BJ (cell line): ENCODE measurements at regions not wholly inside any gene's neighbourhood (a gene's known extent, or its start where the extent isn't known, plus 50 kb on each side); places are given as distances from the start of the nearest gene placed in this dataset.

ENCODE experiments used
- CTCF ChIA-PET: fragments of 350-600 bp; formaldehyde crosslinking; extraction: SDS; loops from one replicate; lab custom pipeline; 2021; ENCODE audit warnings: antibody characterized with exemption, inconsistent platforms; lab: Yijun Ruan, JAX
- POLR2A ChIA-PET: fragments of 300-600 bp; sonication (Branson Sonifier 250); formaldehyde crosslinking; extraction: SDS; loops from one replicate; lab custom pipeline; 2021; ENCODE audit warnings: antibody characterized with exemption; lab: Charles Lee
- DNase-seq: peaks from one replicate; pipeline ENCODE4 v3.0.0-alpha.2; 2011; ENCODE audit warnings: low read depth
- H3K27me3 ChIP-seq: 2 replicates; pipeline ENCODE4 v1.6.0; 2011; ENCODE audit warnings: low read length; ENCODE audit not compliant: control insufficient read depth, insufficient read depth
- H3K36me3 ChIP-seq: 2 replicates; pipeline ENCODE4 v1.5.1; 2011; ENCODE audit warnings: low read length; ENCODE audit not compliant: control insufficient read depth, insufficient read depth
- H3K4me3 ChIP-seq: 2 replicates; pipeline ENCODE4 v1.5.1; 2011; ENCODE audit warnings: low read depth, mild to moderate bottlenecking, control low read depth, low read length
- CTCF ChIP-seq: IDR thresholded peaks from 2 replicates; pipeline ENCODE4 v1.5.1; 2011; ENCODE audit warnings: low read depth, mild to moderate bottlenecking, control low read depth, inconsistent platforms, low read length, moderate library complexity; ENCODE audit not compliant: insufficient read depth

GRCh38 chr10:124220971-124221355 is 127.6 kb upstream of the CHST15 start:
- CTCF ChIA-PET: interaction anchor here (1.6 kb wide), 1 partner anchor 11 kb away, joined by 3 read pairs; no protein-coding TSS in a partner anchor
- H3K27me3 ChIP-seq: no peaks in the 10 kb centered on the region
- H3K36me3 ChIP-seq: no peaks in the 10 kb centered on the region
- TF ChIP-seq CTCF: no peak
- no peak overlapping the region for H3K4me3 ChIP-seq
- POLR2A ChIA-PET: no interaction called here
- DNase-seq: no peak

GRCh38 chr10:124220547-124220946 is 127.1 kb upstream of the CHST15 start:
- H3K27me3 ChIP-seq: no peaks in the 10 kb centered on the region
- no peak overlapping the region for H3K4me3 ChIP-seq
- DNase-seq: no peak
- ChIA-PET POLR2A (no interaction called here), CTCF (interaction anchor here (1.6 kb wide), 1 partner anchor 11 kb away, joined by 3 read pairs; no protein-coding TSS in a partner anchor)
- no peak for TF ChIP-seq CTCF
- no peaks in the 10 kb centered on the region for H3K36me3 ChIP-seq

GRCh38 chr10:124219655-124220054 is 126.3 kb upstream of the CHST15 start:
- TF ChIP-seq CTCF: no peak
- ChIA-PET POLR2A (no interaction called here), CTCF (no interaction called here)
- Histone ChIP-seq H3K4me3 (no peak overlapping the region), H3K27me3 (no peaks in the 10 kb centered on the region), H3K36me3 (no peaks in the 10 kb centered on the region)
- no peak for DNase-seq

- POLR2A ChIA-PET: no interaction called here
- H3K36me3 ChIP-seq: no peaks in the 10 kb centered on the region
Measured at GRCh38 chr10:124219062-124219461, 125.7 kb upstream of the CHST15 start.

More at GRCh38 chr10:124219062-124219461, 125.7 kb upstream of the CHST15 start:
- CTCF ChIA-PET: no interaction called here
- TF ChIP-seq CTCF: no peak
- H3K27me3 ChIP-seq: no peaks in the 10 kb centered on the region
- no peak for DNase-seq
- no peak overlapping the region for H3K4me3 ChIP-seq
